Activated CD4-positive, alpha-beta memory T cell treated with anti-CD3 and anti-CD28 coated beads for 36 hours (primary cell): ENCODE measurements at regions not wholly inside any gene's neighbourhood (a gene's known extent, or its start where the extent isn't known, plus 50 kb on each side); places are given as distances from the start of the nearest gene placed in this dataset.

Experiments used
- CTCF ChIA-PET: fragments of 350-600 bp; sonication (Branson Sonifier 250); formaldehyde crosslinking; loops from one replicate; lab custom pipeline; 2021; ENCODE audit warnings: antibody characterized with exemption, inconsistent platforms; lab: Charles Lee
- POLR2A ChIA-PET: fragments of 350-600 bp; sonication (Branson Sonifier 250); formaldehyde crosslinking; loops from one replicate; lab custom pipeline; 2021; ENCODE audit warnings: antibody characterized with exemption; lab: Charles Lee
- DNase-seq: peaks from one replicate; pipeline ENCODE4 v3.0.0-alpha.2; 2020
- H3K27ac Mint-ChIP-seq: one replicate; pipeline ENCODE4 v1.8.0; 2021; ENCODE audit warnings: mixed read lengths
- H3K27me3 Mint-ChIP-seq: one replicate; pipeline ENCODE4 v1.8.0; 2021; ENCODE audit warnings: mixed read lengths
- H3K36me3 Mint-ChIP-seq: one replicate; pipeline ENCODE4 v1.8.0; 2021; ENCODE audit warnings: mixed read lengths
- H3K4me1 Mint-ChIP-seq: one replicate; pipeline ENCODE4 v1.8.0; 2021; ENCODE audit warnings: low read depth, mixed read lengths
- H3K4me3 Mint-ChIP-seq: one replicate; pipeline ENCODE4 v1.8.0; 2021; ENCODE audit warnings: mild to moderate bottlenecking, mixed read lengths
- H3K9me3 Mint-ChIP-seq: one replicate; pipeline ENCODE4 v1.8.0; 2021; ENCODE audit warnings: mixed read lengths
- intact Hi-C: fragments of 100-400 bp; cut with micrococcal nuclease; formaldehyde crosslinking; loops from one replicate; pipeline ENCODE4 v1.15.1; 2023

- Mint-ChIP-seq H3K4me3 (no peak overlapping the region), H3K9me3 (no peaks in the 10 kb centered on the region), H3K27me3 (peaks cover 20% of the 10 kb centered on the region), H3K27ac (no peak overlapping the region), H3K36me3 (no peaks in the 10 kb centered on the region), H3K4me1 (no peaks in the 10 kb centered on the region)
- intact Hi-C loops, result no loop called here
- POLR2A ChIA-PET, result no interaction called here
- CTCF ChIA-PET, result no interaction called here
- no peak for DNase-seq
These were observed 522.6 kb downstream of the QKI start for GRCh38 chr6:163937071-163937470.

GRCh38 chr6:163935158-163935762 is 520.7 kb downstream of the QKI start:
- intact Hi-C loops, result no loop called here
- Mint-ChIP-seq H3K9me3 (no peaks in the 10 kb centered on the region), H3K4me3 (no peak overlapping the region), H3K27ac (no peak overlapping the region), H3K27me3 (peaks cover 17% of the 10 kb centered on the region), H3K4me1 (no peaks in the 10 kb centered on the region), H3K36me3 (no peaks in the 10 kb centered on the region)
- POLR2A ChIA-PET, result no interaction called here
- CTCF ChIA-PET, result no interaction called here
- no peak for DNase-seq

DNA sequence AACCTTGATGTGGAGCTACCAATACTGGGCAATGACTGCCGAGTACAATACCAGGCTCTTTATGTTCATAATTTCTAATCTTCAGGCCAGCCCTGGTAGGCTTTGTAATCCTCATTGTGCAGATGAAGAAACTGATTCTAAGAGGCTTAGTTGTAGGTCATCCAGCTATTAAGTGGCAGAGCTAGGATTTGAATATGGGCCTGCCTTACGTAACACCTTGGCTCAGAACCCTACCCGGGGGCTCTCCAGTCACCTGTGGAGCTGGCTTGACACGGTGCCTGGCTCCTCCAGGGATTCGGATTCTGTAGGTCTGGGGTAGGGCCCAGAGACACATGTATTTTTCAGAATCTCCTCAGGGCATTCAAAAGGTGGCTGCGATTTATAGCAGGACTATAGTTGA is 515.5 kb downstream of the QKI start:
- Mint-ChIP-seq H3K4me3 (no peak overlapping the region), H3K27me3 (peaks cover 9% of the 10 kb centered on the region), H3K36me3 (no peaks in the 10 kb centered on the region), H3K9me3 (no peaks in the 10 kb centered on the region), H3K4me1 (no peaks in the 10 kb centered on the region), H3K27ac (no peak overlapping the region)
- ChIA-PET POLR2A (no interaction called here), CTCF (no interaction called here)
- intact Hi-C loops, result no loop called here
- no peak for DNase-seq

- DNase-seq, result no peak
- no peaks in the 10 kb centered on the region for H3K9me3 Mint-ChIP-seq
- CTCF ChIA-PET, result no interaction called here
- POLR2A ChIA-PET, result no interaction called here
- no peak overlapping the region for H3K4me3 Mint-ChIP-seq
- H3K27me3 Mint-ChIP-seq, result peaks cover 6% of the 10 kb centered on the region
- no peaks in the 10 kb centered on the region for H3K4me1 Mint-ChIP-seq
- intact Hi-C loops, result no loop called here
- no peak overlapping the region for H3K27ac Mint-ChIP-seq
- no peaks in the 10 kb centered on the region for H3K36me3 Mint-ChIP-seq
These were observed 515.0 kb downstream of the QKI start for GRCh38 chr6:163929538-163929937.

DNA sequence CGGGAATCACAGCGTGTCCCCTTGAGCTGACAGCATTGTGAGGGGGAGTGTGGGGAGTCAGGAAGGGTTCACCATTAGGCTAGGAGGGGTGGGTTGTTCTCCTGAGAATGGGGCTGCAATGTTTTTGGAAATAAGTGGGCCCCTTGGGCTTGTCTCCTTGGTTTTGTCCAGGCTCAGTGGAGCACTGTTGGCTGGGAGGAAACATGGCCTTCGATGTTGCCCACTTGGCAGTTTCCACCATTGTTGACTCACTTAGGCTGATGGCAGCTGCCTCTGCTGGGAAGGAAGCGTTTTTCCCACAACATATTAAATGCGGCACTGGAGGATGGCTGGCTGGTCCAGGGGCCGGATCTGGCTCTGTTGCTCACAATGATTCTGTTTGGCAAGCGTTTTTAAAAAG is 512.1 kb downstream of the QKI start:
- ChIA-PET CTCF (interaction anchor here (0.6 kb wide), 1 partner anchor 91 kb away, joined by 3 read pairs; no protein-coding TSS in a partner anchor), POLR2A (no interaction called here)
- H3K9me3 Mint-ChIP-seq, result no peaks in the 10 kb centered on the region
- no peak overlapping the region for H3K4me3 Mint-ChIP-seq
- H3K27me3 Mint-ChIP-seq, result no peaks in the 10 kb centered on the region
- H3K36me3 Mint-ChIP-seq, result no peaks in the 10 kb centered on the region
- H3K27ac Mint-ChIP-seq, result no peak overlapping the region
- intact Hi-C loops, result no loop called here
- no peaks in the 10 kb centered on the region for H3K4me1 Mint-ChIP-seq
- no peak for DNase-seq

DNA sequence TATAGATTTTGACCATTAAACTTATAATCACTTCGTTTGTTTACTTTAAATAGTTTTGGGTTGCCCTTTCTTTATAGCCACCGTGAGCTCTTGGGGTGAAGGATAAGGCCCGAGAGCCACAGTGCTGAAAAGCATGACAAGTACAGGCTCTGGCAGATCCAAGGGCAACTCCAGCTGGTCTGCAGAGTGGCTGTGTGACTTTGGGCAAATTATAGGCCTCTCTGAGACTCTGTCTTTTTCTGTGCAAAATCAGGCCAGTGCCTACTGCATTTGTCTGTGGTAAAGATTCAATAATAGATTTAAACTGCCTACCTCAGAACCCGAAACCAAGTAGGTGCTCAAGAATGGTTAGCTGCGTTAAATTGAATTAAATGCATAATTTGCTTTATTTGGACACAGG is 511.3 kb downstream of the QKI start:
- DNase-seq, result no peak
- H3K4me1 Mint-ChIP-seq, result no peaks in the 10 kb centered on the region
- H3K27me3 Mint-ChIP-seq, result no peaks in the 10 kb centered on the region
- intact Hi-C loops, result no loop called here
- CTCF ChIA-PET, result no interaction called here
- POLR2A ChIA-PET, result no interaction called here
- no peaks in the 10 kb centered on the region for H3K9me3 Mint-ChIP-seq
- H3K36me3 Mint-ChIP-seq, result no peaks in the 10 kb centered on the region
- no peak overlapping the region for H3K4me3 Mint-ChIP-seq
- H3K27ac Mint-ChIP-seq, result no peak overlapping the region

- H3K9me3 Mint-ChIP-seq, result no peaks in the 10 kb centered on the region
- H3K27me3 Mint-ChIP-seq, result no peaks in the 10 kb centered on the region
- H3K27ac Mint-ChIP-seq, result no peak overlapping the region
- H3K36me3 Mint-ChIP-seq, result no peaks in the 10 kb centered on the region
- POLR2A ChIA-PET, result no interaction called here
- CTCF ChIA-PET, result no interaction called here
- no peak for DNase-seq
- intact Hi-C loops, result no loop called here
- no peaks in the 10 kb centered on the region for H3K4me1 Mint-ChIP-seq
- H3K4me3 Mint-ChIP-seq, result no peak overlapping the region
These were observed 509.3 kb downstream of the QKI start for GRCh38 chr6:163923658-163924411.

DNA sequence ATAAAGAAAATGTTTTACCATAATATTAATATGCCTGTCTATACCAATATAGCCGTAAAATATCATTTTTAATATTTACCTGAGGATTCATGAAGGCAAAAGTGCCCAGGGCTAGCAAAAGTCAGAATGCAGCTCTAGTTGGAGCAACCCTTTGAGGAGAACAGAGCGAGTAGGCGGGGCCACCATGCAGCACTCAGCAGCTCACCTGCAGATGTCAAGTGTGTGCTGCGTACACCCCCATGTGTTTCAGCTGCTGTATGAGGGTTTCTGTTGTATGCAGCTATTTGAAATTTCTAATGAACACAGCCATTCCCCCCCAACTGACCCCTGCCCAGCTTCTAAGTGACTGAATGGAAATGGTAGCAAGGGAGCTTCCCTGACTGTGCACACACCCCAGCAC is 508.0 kb downstream of the QKI start:
- ChIA-PET POLR2A (no interaction called here), CTCF (no interaction called here)
- intact Hi-C loops, result no loop called here

DNA sequence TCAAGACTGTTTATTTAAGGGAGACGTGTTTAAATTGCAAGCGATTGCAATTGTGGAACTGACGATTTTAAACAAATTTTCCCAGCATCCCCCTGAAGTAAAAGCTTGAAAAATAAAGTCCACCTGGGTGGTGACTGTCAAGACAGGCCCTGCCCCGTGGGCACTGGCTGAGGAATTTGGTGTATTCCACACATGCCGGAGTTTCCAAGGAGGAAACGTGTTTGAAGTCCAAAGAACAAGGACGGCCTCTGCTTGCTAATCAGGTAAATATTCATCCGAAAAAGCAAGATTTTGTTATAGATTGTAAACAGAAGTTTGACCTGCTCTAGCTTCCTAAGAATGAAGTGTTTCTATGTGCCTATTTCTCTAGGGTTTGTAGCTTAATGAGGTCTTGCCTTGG is 505.1 kb downstream of the QKI start:
- no peak for DNase-seq
- Mint-ChIP-seq H3K27me3 (no peaks in the 10 kb centered on the region), H3K4me1 (no peaks in the 10 kb centered on the region), H3K27ac (no peak overlapping the region), H3K36me3 (no peaks in the 10 kb centered on the region), H3K4me3 (no peak overlapping the region), H3K9me3 (no peaks in the 10 kb centered on the region)
- CTCF ChIA-PET, result no interaction called here
- intact Hi-C loops, result no loop called here
- POLR2A ChIA-PET, result no interaction called here

More for the DNA sequence above, 508.0 kb downstream of the QKI start:
- no peaks in the 10 kb centered on the region for H3K9me3 Mint-ChIP-seq
- H3K4me1 Mint-ChIP-seq, result no peaks in the 10 kb centered on the region
- no peak for DNase-seq
- no peaks in the 10 kb centered on the region for H3K36me3 Mint-ChIP-seq
- H3K27ac Mint-ChIP-seq, result no peak overlapping the region
- H3K27me3 Mint-ChIP-seq, result no peaks in the 10 kb centered on the region
- H3K4me3 Mint-ChIP-seq, result no peak overlapping the region

DNA sequence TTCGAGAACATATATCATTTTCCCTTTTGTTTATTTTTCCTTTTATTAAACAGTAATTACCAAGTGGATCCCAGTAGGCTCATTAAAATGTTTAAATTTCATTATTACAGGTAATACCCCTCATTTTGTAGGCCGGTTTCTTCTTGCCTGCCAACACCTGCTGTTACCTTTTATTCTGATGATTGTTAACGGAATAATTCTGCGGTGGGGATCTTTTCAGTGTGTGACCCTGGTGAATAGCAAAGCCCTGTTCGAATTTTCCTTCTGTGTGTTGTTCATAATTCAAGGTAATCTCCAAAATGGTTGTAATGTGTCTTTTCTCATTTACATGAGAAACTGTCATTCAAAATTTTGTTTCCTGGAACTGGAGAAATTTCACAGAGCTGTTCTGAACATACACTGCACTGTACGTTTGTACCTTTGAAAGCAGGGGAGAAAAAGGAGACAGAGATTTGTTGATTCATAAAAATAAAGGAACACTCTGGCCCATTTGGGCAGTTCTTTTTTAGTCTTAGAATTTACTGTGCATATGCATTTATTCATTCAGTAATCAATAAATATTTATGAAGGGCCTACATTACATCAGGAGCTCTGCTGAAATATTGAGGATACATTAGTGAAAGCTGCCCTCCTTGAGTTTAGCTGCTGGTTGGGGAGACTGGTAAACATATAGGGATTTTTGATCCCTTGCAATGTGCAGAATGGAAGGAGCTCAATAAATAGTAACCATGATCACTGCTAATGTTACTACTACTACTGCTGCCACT is 502.0 kb downstream of the QKI start:
- Mint-ChIP-seq H3K27ac (no peak overlapping the region), H3K4me1 (no peaks in the 10 kb centered on the region), H3K9me3 (no peaks in the 10 kb centered on the region), H3K4me3 (no peak overlapping the region), H3K36me3 (no peaks in the 10 kb centered on the region), H3K27me3 (no peaks in the 10 kb centered on the region)
- CTCF ChIA-PET, result no interaction called here
- DNase-seq, result no peak
- POLR2A ChIA-PET, result no interaction called here
- intact Hi-C loops, result no loop called here

DNA sequence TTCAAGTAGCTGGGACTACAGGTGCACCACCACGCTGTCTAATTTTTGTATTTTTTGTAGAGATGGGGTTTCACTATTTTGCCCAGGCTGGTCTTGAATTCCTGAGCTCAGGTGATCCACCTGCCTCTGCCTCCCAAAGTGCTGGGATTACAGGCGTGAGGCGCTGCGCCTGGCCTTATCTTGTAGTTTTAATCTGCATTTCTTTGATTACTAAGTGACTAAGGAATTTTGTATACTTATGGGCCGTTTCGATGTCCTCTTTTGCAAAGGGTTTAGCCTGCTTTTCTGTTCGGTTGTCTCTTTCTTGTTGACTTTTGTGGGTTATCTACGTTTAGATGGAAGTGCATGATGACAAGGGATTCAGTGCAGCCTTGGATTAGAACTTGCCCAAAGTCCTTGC is 500.6 kb downstream of the QKI start:
- Mint-ChIP-seq H3K36me3 (no peaks in the 10 kb centered on the region), H3K4me3 (no peak overlapping the region), H3K9me3 (no peaks in the 10 kb centered on the region), H3K27ac (no peak overlapping the region), H3K4me1 (no peaks in the 10 kb centered on the region), H3K27me3 (no peaks in the 10 kb centered on the region)
- POLR2A ChIA-PET, result no interaction called here
- intact Hi-C loops, result no loop called here
- CTCF ChIA-PET, result no interaction called here
- DNase-seq, result no peak

DNA sequence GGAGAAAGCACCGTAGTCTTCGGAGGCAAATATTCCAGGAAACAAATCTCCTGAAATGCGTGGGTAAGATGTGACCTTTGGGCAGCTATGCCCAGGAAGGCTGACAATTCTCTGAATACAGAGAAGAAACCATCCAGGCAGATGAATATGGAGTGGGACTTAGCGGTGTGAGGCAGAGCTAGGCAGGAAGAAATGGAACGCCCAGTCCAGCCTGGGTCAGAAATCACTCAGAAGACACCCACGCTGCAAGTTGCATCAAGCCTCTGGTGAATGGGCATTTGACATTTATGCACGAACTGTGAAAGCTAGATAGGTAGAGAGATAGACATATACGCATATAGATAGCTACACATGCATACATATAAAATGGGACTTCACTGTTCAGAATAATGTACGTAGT is 498.5 kb downstream of the QKI start:
- intact Hi-C loops, result no loop called here
- no peaks in the 10 kb centered on the region for H3K9me3 Mint-ChIP-seq

More for the DNA sequence above, 498.5 kb downstream of the QKI start:
- Mint-ChIP-seq H3K36me3 (no peaks in the 10 kb centered on the region), H3K4me1 (no peaks in the 10 kb centered on the region), H3K27ac (no peak overlapping the region), H3K4me3 (no peak overlapping the region), H3K27me3 (peaks cover 3% of the 10 kb centered on the region)
- DNase-seq, result no peak
- CTCF ChIA-PET, result no interaction called here
- POLR2A ChIA-PET, result no interaction called here
